Fibroblast of gingiva (primary cell): ENCODE measurements at regions not wholly inside any gene's neighbourhood (a gene's known extent, or its start where the extent isn't known, plus 50 kb on each side); places are given as distances from the start of the nearest gene placed in this dataset.

Source experiments
- DNase-seq: peaks from one replicate; pipeline ENCODE4 v3.0.0-alpha.2; 2011; ENCODE audit warnings: low read depth

DNA sequence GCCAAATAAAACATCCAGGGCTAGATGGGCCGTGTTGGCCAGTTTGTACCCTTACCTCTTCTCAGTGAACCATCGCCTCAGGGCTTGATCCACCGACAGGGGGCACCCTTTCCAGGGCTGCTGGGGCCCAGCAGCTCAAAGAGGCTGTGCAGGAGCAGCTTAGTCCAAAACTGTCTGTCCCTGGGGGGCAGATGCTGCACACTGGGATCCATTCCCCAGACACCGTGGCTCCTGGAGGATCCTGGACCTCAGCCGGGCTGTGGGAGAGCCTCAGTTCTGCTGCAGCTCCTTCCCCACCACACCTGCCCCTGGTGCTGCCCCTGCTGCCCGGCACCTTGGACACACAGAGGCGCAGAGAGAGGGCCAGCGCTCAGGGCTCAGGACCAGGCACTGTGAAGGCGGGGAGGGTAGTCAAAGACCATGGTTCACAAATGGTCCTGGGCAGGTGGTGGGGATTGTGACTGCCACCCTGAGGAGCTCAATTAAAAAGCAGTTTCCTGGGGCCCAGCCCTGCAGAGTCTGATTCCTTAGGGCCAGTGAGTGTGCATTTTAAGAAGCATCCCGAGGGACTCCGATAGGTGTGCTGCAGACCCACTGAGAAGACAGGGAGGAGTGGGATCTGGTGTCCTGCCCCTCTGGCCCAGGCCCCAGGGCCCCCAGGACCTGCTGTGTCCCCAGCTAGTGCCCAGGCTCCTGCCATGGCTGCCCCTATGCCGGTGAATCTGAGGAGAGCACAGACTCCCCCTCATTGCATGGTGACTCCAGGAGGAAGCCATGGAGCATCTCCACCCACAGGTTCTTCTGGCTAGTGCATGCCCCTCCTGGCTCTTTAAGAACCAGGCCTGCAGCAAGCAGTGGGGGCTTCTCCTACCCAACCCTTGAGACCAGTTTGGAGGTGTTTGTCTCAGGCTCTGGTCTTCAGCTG lies 86.5 kb upstream of the PRR20G start:
- DNase-seq = no peak

DNA sequence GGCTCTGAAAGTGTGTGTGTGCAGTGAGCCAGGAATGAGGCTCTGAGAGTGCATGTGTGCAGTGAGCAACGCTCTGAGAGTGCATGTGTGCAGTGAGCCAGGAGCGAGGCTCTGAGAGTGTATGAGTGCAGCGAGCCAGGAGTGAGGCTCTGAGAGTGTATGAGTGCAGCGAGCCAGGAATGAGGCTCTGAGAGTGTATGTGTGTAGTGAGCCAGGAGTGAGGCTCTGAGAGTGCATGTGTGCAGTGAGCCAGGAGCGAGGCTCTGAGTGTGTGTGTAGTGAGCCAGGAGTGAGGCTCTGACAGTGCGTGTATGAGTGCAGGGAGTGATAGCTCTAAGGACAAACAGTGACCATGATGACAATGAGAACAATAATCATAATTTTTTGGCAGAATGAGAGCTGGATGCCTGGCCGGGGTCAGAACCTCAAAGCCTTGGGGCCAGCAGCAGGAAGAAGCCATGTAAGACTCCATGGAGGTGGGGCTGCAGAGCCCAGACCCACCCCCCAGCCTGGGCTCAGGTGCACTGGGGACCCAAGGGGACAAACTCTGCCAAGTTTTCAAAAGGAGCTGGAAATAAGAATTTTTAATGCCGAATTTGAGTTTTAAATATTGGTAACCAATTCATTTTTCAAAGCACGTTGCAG lies 85.7 kb upstream of the PRR20G start:
- no peak for DNase-seq

DNA sequence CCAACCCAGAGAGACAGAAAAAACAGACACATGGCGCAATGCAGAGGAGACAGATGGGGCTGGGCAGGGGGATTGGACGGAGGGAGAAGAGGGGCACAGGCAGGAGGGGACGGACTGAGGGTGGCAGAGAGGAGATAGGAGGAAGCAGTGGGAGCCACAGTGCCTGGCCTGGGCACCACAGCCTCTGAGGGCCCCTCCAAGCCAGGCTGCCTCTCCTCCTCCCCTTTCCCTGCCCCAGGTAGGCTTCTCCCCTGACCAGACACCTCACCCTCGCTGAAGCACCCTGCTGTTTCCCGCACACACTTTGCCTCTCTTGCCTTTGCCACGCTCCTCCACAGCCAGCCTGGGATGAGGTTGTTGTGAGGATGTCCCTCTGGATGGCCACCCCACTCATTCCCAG lies 84.0 kb upstream of the PRR20G start:
- DNase-seq = no peak

DNA sequence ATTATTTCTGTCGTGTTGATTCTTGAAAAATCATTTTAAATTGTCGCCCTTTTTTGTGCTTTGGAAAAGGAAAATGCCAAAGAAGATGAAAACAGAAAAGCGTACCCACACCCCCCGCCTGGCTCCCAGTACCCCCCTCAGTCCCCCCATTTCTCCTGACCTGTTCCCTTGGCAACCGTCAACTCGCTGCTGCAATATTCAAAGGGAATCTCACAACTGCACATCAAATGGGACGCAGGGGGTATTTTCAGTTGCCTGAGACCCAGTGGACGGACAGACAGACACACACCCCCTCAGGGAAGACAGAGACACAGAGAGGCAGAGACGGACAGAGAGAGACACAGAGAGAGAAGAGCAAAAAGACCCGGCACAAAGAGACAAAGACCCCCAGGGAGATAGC lies 83.5 kb upstream of the PRR20G start:
- no peak for DNase-seq

DNA sequence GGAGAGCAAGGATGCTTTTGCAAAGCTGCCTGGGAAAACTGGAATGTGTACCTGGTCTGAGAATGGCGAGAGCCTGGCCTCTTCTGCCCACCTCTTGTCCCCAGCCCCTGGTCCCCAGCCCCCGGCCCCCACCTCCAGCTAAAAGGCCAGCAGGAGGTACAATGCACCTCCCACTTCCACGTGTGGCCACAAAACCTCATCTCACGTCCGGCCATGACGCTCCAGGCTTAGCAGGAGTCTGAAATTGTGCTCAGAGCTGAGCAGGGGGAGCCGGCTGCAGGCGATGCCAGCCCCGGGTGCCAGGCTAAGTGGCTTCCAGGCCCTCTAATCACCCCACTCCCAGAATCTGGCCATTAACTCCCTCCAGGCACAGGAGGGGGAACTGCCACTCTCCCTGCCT lies 83.1 kb upstream of the PRR20G start:
- DNase-seq = no peak

DNA sequence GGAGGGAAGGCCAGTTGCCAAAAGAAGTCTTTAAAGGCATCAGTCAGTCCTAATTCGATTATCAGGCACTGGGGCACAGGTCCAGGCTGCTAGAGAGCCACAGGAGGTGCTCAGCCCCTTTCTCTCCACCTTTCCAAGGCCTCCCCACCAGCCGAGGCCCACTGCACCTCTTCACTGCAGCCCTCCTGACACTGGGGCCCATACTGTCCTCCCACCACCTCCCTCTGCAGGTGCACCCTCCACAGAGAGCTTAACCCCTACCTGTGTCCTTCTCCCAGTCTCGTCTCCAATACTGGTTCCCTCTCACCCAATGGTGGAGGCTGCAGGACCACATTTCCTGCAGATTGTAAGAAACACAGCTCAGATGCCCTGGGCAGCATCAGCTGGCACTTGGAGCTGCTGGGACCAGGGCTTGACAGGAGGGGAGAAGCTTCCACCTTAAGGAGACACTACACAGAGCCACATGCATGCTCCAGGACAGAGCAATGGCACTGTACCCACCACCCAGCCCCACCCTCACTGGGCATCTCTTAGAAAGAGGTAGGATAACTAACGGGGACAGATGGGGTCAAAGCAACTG lies 81.6 kb upstream of the PRR20G start:
- DNase-seq = no peak

DNA sequence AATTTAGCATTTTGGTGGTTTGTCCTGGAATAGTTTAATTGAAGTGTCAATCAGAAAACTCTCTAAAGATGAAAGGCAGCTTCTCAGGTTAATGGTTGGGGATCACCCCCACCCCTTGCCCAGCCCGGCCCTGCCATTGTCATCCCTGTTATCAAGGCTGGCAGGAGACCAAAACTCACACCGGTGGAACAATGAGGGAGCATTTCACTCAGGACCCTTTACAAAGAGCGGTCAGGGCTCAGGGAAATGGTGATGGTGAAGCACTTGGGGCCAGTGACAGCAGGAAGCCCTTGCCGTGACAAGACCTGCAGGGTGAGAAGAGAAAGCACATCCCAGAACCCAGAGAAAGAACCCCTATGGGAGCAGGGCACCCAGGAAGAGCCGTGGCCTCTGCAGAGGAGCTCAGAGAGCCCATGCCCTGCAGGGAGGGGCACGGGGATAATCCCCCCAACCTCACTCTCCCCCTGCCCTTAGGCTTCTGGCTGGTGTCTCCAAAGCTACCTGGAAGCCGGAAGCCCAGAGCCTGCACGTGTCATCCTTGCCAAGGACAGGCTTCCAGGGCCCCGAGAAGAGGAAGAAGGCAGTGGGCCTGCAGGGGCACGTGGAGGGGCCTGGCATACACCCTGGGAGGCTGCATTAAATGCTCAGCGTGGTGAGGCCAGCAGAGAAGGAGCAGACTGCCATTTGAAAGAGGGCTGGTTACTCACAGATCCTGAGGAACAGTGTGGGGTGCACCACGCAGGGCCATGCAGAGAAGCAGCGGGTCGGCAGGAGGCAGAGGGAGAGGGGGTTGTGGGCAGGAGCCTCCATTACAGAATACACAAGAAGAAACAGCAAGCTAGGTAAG lies 80.6 kb upstream of the PRR20G start:
- no peak for DNase-seq

DNA sequence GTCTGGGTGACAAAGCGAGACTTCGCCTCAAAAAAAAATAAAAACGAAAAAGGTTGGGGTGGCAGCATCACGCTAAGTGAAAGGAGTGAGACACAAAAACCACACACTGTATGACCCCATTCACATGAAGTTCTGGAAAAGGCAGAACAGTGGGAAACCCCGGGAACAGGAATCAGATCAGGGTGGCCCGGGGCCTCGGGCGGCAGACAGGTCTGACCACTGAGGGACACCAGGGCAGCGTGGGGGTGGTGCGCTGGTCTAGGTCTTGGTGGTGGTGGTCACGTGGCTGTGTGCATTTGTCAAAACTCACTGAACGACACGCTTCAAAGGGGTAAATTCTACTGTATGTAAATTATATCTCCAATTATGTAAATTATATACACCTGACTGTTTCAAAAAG lies 79.7 kb upstream of the PRR20G start:
- no peak for DNase-seq

DNA sequence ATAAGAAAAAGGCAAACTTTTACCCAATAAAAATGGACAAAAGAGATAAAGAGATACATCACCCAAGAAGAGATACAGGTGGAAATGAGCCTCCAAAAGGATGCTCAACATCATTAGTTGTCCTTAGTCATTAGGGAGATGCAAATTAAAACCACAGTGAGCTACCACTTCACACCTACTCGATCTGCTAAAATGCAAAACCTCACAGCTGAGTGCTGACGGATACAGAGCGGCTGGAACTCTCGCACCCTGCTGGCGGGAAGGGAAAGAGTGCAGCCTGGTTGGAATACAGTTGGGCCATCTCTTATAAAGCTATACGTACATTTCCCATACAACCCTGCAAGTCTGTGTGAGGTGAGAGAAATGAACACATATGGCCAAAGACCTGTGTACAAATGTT lies 78.5 kb upstream of the PRR20G start:
- no peak for DNase-seq

DNA sequence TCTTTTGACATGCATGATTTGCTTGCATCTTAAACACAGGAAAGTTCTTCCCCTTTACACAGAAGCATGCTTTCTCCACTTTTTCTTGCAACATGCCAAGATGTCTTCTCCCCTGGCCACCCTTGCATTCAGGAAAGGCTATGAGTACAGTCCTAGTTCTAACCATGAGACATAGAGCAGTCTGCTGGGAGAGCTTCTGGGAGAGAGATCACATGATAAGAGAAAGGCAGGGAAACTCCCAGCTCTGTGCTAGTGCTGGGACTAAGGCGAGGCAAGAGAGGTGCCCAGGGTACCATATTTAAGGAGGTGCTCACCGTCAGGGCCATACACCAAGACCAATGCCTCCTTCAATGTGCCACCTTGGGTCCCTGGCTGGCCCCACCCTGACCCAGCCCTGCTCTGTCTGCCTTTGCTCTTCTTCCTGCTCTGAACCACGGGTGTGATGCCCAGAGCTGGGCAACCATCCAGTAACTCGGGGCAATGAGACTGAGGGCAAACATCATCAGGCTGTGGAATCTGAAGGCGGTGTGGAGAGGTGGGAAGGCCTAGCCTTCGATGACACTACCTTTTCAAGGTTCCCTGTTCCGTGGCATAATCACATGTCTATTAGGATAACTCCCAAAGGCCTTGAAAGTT lies 77.4 kb upstream of the PRR20G start:
- no peak for DNase-seq

DNA sequence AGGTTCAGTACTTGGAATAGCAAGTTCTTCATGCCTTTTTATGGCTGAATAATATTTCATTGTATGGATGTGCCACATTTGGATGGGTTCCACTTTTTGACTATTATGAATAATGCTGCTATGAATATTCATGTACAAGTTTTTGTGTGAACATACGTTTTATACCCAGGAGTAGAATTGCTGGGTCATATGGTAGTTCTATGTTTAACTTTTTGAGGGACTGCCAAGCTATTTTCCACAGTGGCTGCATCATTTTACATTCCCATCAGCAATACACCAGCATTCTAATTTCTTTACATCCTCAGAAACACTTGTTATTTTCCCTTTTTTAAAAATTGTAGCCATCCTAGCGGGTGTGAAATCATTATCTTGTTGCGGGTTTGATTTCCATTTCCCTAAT lies 76.0 kb upstream of the PRR20G start:
- DNase-seq = no peak

DNA sequence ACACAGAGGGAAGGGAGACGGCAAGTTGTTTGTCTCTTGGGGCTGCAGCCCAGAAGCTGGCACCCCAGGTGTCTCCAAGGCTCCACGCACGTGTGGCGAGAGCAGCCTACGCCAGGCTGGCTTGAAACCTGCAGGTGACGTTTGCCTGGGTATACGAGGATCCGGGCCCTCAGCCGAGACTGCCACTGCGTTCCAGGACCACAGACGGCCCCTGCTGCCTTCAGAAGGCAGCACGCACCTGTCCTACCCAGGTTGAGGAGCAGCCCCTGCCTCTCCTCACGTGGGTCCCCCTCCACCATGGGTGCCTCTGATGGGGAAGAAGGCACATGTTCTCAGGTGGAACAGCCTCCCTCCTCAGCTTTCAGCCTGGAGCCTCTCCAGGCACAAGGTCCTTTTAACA lies 75.3 kb upstream of the PRR20G start:
- no peak for DNase-seq

DNA sequence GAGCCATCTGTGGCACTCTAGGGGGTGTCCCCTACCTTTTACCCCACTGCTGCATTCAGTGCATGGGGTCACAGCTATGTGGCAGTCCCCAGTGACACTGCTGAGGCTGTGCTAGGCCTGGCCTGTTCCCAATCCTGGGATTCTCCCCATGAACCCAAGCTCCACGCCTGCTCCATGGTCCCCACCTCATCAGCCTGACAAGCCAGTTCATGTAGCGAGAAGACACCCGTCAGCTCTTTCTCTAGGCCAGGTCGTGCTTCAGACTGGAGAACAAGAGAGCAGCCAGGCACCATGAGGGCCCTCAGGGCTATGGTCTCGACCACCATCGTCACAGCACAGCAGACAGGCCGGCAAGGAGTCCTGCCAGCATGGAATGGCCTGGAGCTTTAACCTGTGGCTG lies 72.8 kb upstream of the PRR20G start:
- DNase-seq = no peak

DNA sequence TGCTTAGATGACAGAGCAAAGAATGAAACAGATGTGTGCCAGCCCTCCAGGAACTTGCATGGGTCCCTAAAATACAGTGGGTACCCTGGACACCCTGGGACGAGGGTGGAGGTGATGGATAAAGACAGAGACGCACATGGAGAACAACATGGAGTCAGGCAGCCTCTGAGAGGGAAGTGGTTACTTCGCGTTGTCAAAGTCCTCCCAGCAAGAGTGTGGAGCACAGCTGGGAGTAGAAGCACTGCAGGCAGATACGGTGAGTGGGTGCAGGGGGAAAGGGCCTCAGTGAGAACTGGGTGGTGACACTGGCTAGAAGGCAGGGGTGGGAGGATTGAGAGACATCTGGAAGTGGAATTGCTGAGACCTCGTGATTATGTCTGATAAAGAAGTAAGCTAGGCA lies 70.8 kb upstream of the PRR20G start:
- DNase-seq = no peak

DNA sequence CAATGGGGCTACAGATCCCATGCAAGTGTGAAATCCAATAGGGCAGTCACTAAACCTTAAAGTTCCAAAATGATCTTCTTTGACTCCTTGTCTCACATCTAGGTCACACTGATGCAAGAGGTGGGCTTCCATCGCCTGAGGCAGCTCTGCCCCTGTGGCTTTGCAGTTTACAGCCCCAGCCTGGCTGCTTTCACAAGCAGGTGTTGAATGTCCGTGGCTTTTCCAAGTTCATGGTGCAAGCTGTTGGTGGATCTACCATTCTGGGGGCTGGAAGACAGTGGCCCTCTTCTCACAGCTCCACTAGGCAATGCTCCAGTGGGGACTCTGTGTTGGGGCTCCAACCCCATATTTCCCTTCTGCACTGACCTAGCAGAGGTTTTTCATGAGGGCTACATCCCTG lies 68.5 kb upstream of the PRR20G start:
- no peak for DNase-seq

DNA sequence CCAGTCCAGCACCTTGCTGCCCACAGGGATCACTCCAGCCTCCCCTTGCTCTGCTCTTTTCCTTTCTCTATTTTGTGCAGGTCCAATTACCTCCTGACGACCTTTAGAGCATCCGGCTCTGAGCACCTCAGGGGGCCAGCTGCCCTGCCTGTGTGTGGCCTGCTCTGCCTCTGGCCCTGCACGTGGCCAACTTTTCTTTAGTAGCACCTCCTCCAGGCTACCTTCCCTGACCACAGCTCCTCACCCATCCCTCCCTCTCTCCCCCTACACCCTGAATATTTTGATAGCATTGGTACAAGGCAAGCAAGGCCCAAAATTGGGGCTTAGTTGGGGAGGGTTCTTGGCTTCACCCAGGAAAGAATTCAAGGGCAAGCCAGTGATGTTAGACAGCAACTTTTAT lies 66.9 kb upstream of the PRR20G start:
- no peak for DNase-seq

DNA sequence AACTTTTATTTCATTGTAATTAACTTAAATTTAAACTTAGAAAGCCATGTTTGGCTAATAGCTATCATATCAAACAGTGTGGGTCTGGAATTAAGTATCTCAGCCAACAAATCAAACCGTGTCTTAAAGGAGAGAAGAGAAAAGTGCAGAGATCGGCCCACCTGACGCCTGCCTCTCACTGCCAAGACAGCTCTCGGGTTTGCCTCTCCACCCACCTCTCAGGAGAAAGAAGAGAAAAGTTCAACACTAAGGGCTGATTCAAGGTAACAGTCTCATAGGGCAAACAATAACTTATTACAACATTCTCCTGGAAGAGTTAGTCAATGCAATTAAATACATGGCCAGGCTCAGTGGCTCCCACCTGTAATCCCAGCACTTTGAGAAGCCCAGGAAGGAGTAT lies 64.8 kb upstream of the PRR20G start:
- DNase-seq = no peak

DNA sequence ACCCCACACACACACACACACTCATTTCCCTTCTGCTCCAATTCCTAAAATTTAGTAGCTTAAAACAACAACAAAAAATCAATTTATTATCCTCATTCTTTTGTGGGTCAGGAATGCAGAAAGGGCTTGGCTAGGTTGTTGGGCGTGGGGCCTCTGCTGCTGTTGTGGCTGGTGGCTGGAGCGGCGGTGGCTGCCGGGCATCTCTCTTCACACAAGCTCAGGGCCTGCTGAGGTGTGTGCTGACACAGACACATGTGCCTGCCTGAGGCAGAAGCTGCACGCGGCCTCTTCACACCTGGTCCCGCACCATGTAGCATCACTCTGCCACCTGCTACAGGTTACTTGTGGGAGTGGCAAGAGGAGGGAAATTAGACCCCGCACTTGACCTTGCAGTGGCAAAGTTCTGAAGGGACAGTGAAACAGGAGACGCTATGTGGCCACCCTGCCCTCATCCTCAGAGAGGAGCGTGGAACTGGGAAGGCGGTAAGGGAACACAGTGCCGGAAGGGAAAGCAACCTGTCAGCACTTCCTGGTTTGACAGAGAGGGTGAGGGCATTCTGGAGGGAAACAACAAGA lies 64.0 kb upstream of the PRR20G start:
- DNase-seq = no peak

DNA sequence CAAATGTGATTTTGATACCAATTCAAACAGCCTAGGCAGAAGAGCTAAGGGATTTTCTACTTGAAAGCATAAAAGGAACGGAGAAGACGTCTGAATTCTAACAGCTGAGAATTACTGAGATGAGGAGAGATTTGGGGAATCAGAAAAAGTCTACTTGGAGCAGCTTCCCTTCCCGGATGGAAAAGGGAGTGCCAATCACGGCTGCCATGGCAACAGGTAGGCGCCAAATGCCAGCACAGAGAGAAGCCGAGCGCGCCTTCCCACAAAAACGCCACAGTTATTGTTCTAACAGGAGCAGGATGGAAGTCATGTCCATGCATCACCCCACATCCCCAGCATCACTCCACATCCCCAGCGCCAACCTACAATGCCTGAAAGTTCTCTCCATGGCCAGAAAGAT lies 63.5 kb upstream of the PRR20G start:
- DNase-seq = no peak

DNA sequence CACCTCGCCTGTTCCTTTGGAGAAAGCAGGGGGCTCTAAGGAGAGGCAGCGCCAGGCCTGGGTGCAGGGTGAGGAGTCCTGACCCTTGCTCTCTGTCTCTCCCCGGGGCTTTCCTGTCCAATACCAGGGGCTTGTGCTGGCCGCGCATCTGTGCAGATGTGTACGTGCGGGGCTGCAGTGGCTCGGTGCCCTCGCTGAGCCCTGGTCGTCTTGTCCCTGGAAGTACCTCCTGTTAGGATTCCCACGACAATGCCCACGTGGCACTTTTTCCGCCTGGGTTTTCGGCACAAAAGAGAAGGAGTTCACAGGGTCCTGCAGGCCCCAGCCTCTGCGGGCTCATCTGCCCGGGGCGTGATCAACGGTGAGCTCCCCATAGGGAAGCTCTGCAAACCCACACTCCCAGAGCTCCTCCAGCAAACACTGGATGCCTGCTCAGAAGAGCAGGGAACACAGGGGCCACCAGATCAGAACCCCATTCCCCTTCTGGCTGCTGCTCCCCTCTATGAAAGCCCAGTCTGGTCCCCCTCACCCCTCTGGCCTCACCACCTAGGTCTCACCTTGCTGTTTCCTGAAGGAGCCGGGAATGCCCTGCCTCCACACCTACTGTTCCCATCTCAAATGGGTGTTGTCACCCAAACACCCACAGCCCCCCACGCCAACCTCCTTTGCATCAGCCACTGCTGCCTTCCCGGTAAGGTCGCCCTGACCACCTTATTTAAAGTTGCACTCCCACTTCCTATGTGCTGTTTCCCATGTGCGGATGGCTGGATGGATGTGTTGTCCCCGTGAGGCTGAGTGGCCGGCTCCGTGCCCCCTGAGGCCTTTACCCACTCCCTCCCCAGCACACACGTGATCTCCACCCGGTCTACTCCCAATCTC lies 62.6 kb upstream of the PRR20G start:
- DNase-seq = no peak
